IMR-90 (cell line): ENCODE measurements at regions not wholly inside any gene's neighbourhood (a gene's known extent, or its start where the extent isn't known, plus 50 kb on each side); places are given as distances from the start of the nearest gene placed in this dataset.

ENCODE experiments used
- ATAC-seq: fragments of 200-7000 bp; cut with Tn5 transposase; 2 replicates; pipeline ENCODE4 v1.9.1; 2020; ENCODE audit warnings: low read depth, mild to moderate bottlenecking, moderate library complexity
- BruUV-seq: library from RNA; stranded (reverse); fragments of 400-500 nt; replicated peaks from 2 replicates; lab custom pipeline; 2021; lab: Mats Ljungman, UMichigan
- CTCF ChIA-PET: fragments of 300-600 bp; formaldehyde crosslinking; extraction: SDS; loops from one replicate; lab custom pipeline; 2021; ENCODE audit warnings: antibody characterized with exemption; lab: Yijun Ruan, JAX
- POLR2A ChIA-PET: fragments of 300-600 bp; sonication (Branson Sonifier 250); formaldehyde crosslinking; loops from one replicate; lab custom pipeline; 2022; ENCODE audit warnings: antibody characterized with exemption; ENCODE audit not compliant: unreplicated experiment; lab: Charles Lee
- DNase-seq: peaks from one replicate; pipeline ENCODE4 v3.0.0; 2013
- H2AFZ ChIP-seq: replicated peaks from 2 replicates; pipeline ENCODE3; 2013; ENCODE audit warnings: low read length, mild to moderate bottlenecking; ENCODE audit not compliant: poor library complexity
- H2AK5ac ChIP-seq: 2 replicates; pipeline ENCODE4 v1.6.1; 2013; ENCODE audit warnings: low read depth, low read length, inconsistent platforms
- H2AK9ac ChIP-seq: replicated peaks from 2 replicates; pipeline ENCODE3; 2013; ENCODE audit warnings: mild to moderate bottlenecking, low read depth, low read length, moderate library complexity; ENCODE audit not compliant: poor library complexity
- H2BK120ac ChIP-seq: 2 replicates; pipeline ENCODE4 v1.6.1; 2013; ENCODE audit warnings: low read depth, low read length, inconsistent platforms
- H2BK15ac ChIP-seq: 3 replicates; pipeline ENCODE4 v1.6.1; 2013; ENCODE audit warnings: low read depth, low read length, inconsistent platforms
- H2BK20ac ChIP-seq: 2 replicates; pipeline ENCODE4 v1.6.1; 2013; ENCODE audit warnings: low read depth, mild to moderate bottlenecking, inconsistent platforms, low read length, moderate library complexity
- H2BK5ac ChIP-seq: 2 replicates; pipeline ENCODE4 v1.6.1; 2013; ENCODE audit warnings: mild to moderate bottlenecking, low read depth, low read length, inconsistent platforms; ENCODE audit not compliant: poor library complexity, severe bottlenecking
- H3K14ac ChIP-seq: replicated peaks from 2 replicates; pipeline ENCODE4 v1.6.1; 2013; ENCODE audit warnings: low read depth, low read length, inconsistent platforms
- H3K18ac ChIP-seq: 2 replicates; pipeline ENCODE4 v1.6.1; 2013; ENCODE audit warnings: low read depth, low read length, control low read depth
- H3K23ac ChIP-seq: 2 replicates; pipeline ENCODE4 v1.6.1; 2013; ENCODE audit warnings: low read depth, low read length, inconsistent platforms
- H3K27ac ChIP-seq: 2 replicates; pipeline ENCODE4 v1.5.1; 2013; ENCODE audit warnings: mild to moderate bottlenecking, control low read depth, low read length; ENCODE audit not compliant: insufficient read depth
- H3K27me3 ChIP-seq: 2 replicates; pipeline ENCODE4 v1.6.1; 2013; ENCODE audit warnings: low read length; ENCODE audit not compliant: control insufficient read depth, insufficient read depth
- H3K36me3 ChIP-seq: 2 replicates; pipeline ENCODE4 v1.6.1; 2013; ENCODE audit warnings: low read length, mixed read lengths; ENCODE audit not compliant: control insufficient read depth, insufficient read depth
- H3K4ac ChIP-seq: 2 replicates; pipeline ENCODE4 v1.6.1; 2013; ENCODE audit warnings: low read depth, low read length, inconsistent platforms
- H3K4me1 ChIP-seq: 2 replicates; pipeline ENCODE4 v1.6.1; 2013; ENCODE audit warnings: low read length, mixed read lengths; ENCODE audit not compliant: control insufficient read depth, insufficient read depth
- H3K4me2 ChIP-seq: 2 replicates; pipeline ENCODE4 v1.6.1; 2013; ENCODE audit warnings: low read depth, mild to moderate bottlenecking, control low read depth, low read length, moderate library complexity
- H3K4me3 ChIP-seq: 2 replicates; pipeline ENCODE4 v1.5.1; 2013; ENCODE audit warnings: low read depth, mild to moderate bottlenecking, control low read depth, low read length, moderate library complexity; ENCODE audit not compliant: insufficient read depth
- H3K56ac ChIP-seq: 2 replicates; pipeline ENCODE4 v1.6.1; 2013; ENCODE audit warnings: low read length, inconsistent platforms; ENCODE audit not compliant: insufficient read depth; ENCODE audit errors: extremely low read depth
- H3K79me1 ChIP-seq, 2 experiments: 2 replicates each; pipeline ENCODE4 v1.6.1; 2013; ENCODE audit warnings: low read length in 2 of 2, inconsistent platforms in 1 of 2, low read depth in 1 of 2
- H3K9ac ChIP-seq: 2 replicates; pipeline ENCODE4 v1.6.1; 2013; ENCODE audit warnings: low read depth, low read length, control low read depth
- H3K9me1 ChIP-seq: 2 replicates; pipeline ENCODE4 v1.6.1; 2013; ENCODE audit warnings: low read length, inconsistent platforms; ENCODE audit not compliant: insufficient read depth
- H3K9me3 ChIP-seq: 2 replicates; pipeline ENCODE4 v1.6.1; 2013; ENCODE audit warnings: low read length; ENCODE audit not compliant: control insufficient read depth, insufficient read depth
- H4K20me1 ChIP-seq: 2 replicates; pipeline ENCODE4 v1.6.1; 2013; ENCODE audit warnings: low read length, inconsistent platforms; ENCODE audit not compliant: insufficient read depth
- H4K5ac ChIP-seq: 2 replicates; pipeline ENCODE4 v1.6.1; 2013; ENCODE audit warnings: mild to moderate bottlenecking, low read depth, low read length, control low read depth
- H4K8ac ChIP-seq, 2 experiments: 2 replicates each; pipeline ENCODE4 v1.6.1; 2013; ENCODE audit warnings: low read depth in 2 of 2, low read length in 2 of 2, control low read depth in 1 of 2, inconsistent platforms in 1 of 2
- H4K91ac ChIP-seq: 2 replicates; pipeline ENCODE4 v1.6.1; 2013; ENCODE audit warnings: low read depth, low read length, inconsistent platforms; ENCODE audit not compliant: insufficient read depth
- CHD1 ChIP-seq: IDR thresholded peaks from 2 replicates; pipeline ENCODE4 v1.6.1; 2012; ENCODE audit warnings: low read depth, low read length, improper control_type of control experiment
- CTCF ChIP-seq: conservative IDR thresholded peaks from 2 replicates; pipeline ENCODE4 v1.5.1; 2012; ENCODE audit warnings: mild to moderate bottlenecking, low read depth, low read length, improper control_type of control experiment
- ELK1 ChIP-seq: fragments of 150-350 bp; IDR thresholded peaks from 2 replicates; pipeline ENCODE4 v1.6.1; 2016; ENCODE audit warnings: low read depth, mild to moderate bottlenecking, low read length, moderate library complexity, borderline replicate concordance
- MAFK ChIP-seq: IDR thresholded peaks from 2 replicates; pipeline ENCODE4 v1.6.1; 2012; ENCODE audit warnings: low read depth, low read length, improper control_type of control experiment
- MAZ ChIP-seq: IDR thresholded peaks from 2 replicates; pipeline ENCODE4 v1.6.1; 2012; ENCODE audit warnings: low read depth, mild to moderate bottlenecking, low read length, improper control_type of control experiment, moderate library complexity, borderline replicate concordance
- POLR2A ChIP-seq: IDR thresholded peaks from 2 replicates; pipeline ENCODE4 v1.6.1; 2012; ENCODE audit warnings: mild to moderate bottlenecking, low read depth, low read length
- RAD21 ChIP-seq: IDR thresholded peaks from 2 replicates; pipeline ENCODE4 v1.6.1; 2012; ENCODE audit warnings: low read length, improper control_type of control experiment
- RFX5 ChIP-seq: IDR thresholded peaks from 2 replicates; pipeline ENCODE4 v1.8.0; 2012; ENCODE audit warnings: low read depth, mild to moderate bottlenecking, low read length, moderate library complexity
- WGBS, 2 experiments: methylation state at CpG; one replicate each; pipeline versions ENCODE4 v1.1.5 to v1.1.7; 2013; ENCODE audit warnings: missing lambda C conversion rate in 2 of 2; ENCODE audit not compliant: insufficient read length in 1 of 2; ENCODE audit errors: extremely low coverage in 2 of 2; 5-methylcytosine and 5-hydroxymethylcytosine counted together
- dilution Hi-C: fragments of 300-500 bp; cut with HindIII; formaldehyde crosslinking; loops from one replicate; pipeline ENCODE4 v1.14.3; 2018; ENCODE audit warnings: low sequenced_read_pairs; ENCODE audit not compliant: unreplicated experiment
- in situ Hi-C: fragments of 300-500 bp; cut with MboI; formaldehyde crosslinking; loops from 3 replicates; pipeline ENCODE4 v1.14.3; 2019; ENCODE audit warnings: low sequenced_read_pairs, inconsistent platforms, mixed read lengths
- intact Hi-C: fragments of 100-400 bp; cut with micrococcal nuclease; formaldehyde crosslinking; loops from 2 replicates; pipeline ENCODE4 v1.10.0; 2022

- no peaks in the 10 kb centered on the region for H3K36me3 ChIP-seq
- no peaks in the 10 kb centered on the region for H4K20me1 ChIP-seq
- no CpG with 5 or more reads among the region's 2 CpGs for WGBS, 2 experiments
- no peak overlapping the region for H3K27ac ChIP-seq
- H3K9ac ChIP-seq: no peak overlapping the region
- no peak overlapping the region for H2BK120ac ChIP-seq
- no peak overlapping the region for H3K4me3 ChIP-seq
- no TSS peak for BruUV-seq
- peaks cover 4% of the 10 kb centered on the region; the same call in 1 of the 2 replicates for H3K27me3 ChIP-seq
- H3K9me3 ChIP-seq: no peaks in the 10 kb centered on the region
- H2AK9ac ChIP-seq: no peak overlapping the region
- no peak overlapping the region for H2BK15ac ChIP-seq
- H4K91ac ChIP-seq: no peak overlapping the region
- dilution Hi-C loops: no loop called here
- CTCF ChIA-PET: interaction anchor here (1.5 kb wide), 1 partner anchor 12 kb away, joined by 4 read pairs; no protein-coding TSS in a partner anchor
- H3K56ac ChIP-seq: no peak overlapping the region
- in situ Hi-C loops: no loop called here
- H2AK5ac ChIP-seq: no peak overlapping the region
- no peaks in the 10 kb centered on the region for H3K4me1 ChIP-seq
- H4K8ac ChIP-seq: no peak overlapping the region
- POLR2A ChIA-PET: no interaction called here
- no peak for DNase-seq
- H3K4me2 ChIP-seq: no peak overlapping the region
- H2BK5ac ChIP-seq: no peak overlapping the region
- H2BK20ac ChIP-seq: no peak overlapping the region
- H3K23ac ChIP-seq: no peak overlapping the region
- no peak overlapping the region for H3K18ac ChIP-seq
- no peak overlapping the region for H2AFZ ChIP-seq
- ATAC-seq: no peak
- no peaks in the 10 kb centered on the region for H3K9me1 ChIP-seq
- TF ChIP-seq POLR2A (no peak), MAFK (no peak), RFX5 (no peak), MAZ (no peak), CHD1 (no peak), RAD21 (no peak), ELK1 (no peak), CTCF (no peak)
- no peak overlapping the region for H3K4ac ChIP-seq
- no peak overlapping the region for H4K5ac ChIP-seq
- intact Hi-C loops: no loop called here
- H3K79me1 ChIP-seq: no peaks in the 10 kb centered on the region
- H3K14ac ChIP-seq: no peak overlapping the region
These were observed 76.3 kb upstream of the TGM3 start for GRCh38 chr20:2219481-2220006.
